GM23248 (cell line): ENCODE measurements at regions not wholly inside any gene's neighbourhood (a gene's known extent, or its start where the extent isn't known, plus 50 kb on each side); places are given as distances from the start of the nearest gene placed in this dataset.

Experiments used
- EZH2 ChIP-seq: fragments of 200-600 bp; sonication (generic); IDR thresholded peaks from 2 replicates; pipeline ENCODE4 v1.6.1; 2018; ENCODE audit warnings: antibody characterized with exemption, mild to moderate bottlenecking; ENCODE audit not compliant: insufficient read depth, poor library complexity, severe bottlenecking
- EZH2phosphoT487 ChIP-seq: fragments of 200-600 bp; sonication (generic); IDR thresholded peaks from 2 replicates; pipeline ENCODE4 v1.6.1; 2018; ENCODE audit warnings: antibody characterized with exemption, moderate library complexity, mild to moderate bottlenecking, low read depth; ENCODE audit not compliant: insufficient read depth

GRCh38 chr3:84567796-84568195, 391.0 kb upstream of the CADM2 start:
- TF ChIP-seq EZH2 (no peak), EZH2phosphoT487 (no peak)
